GM12891 (cell line): ENCODE measurements at regions not wholly inside any gene's neighbourhood (a gene's known extent, or its start where the extent isn't known, plus 50 kb on each side); places are given as distances from the start of the nearest gene placed in this dataset.

Experiments used
- PAX5 ChIP-seq: IDR thresholded peaks from 2 replicates; pipeline ENCODE4 v1.6.1; 2011; ENCODE audit warnings: low read length, moderate library complexity, mild to moderate bottlenecking; ENCODE audit not compliant: insufficient read depth, severe bottlenecking
- POLR2A ChIP-seq: IDR thresholded peaks from 2 replicates; pipeline ENCODE4 v1.6.1; 2011; ENCODE audit warnings: low read depth, low read length, control low read depth
- POLR2AphosphoS5 ChIP-seq: IDR thresholded peaks from 2 replicates; pipeline ENCODE4 v1.6.1; 2011; ENCODE audit warnings: low read depth, low read length, control low read depth
- POU2F2 ChIP-seq: IDR thresholded peaks from 2 replicates; pipeline ENCODE4 v1.6.1; 2011; ENCODE audit warnings: low read depth, mild to moderate bottlenecking, control low read depth, low read length, moderate library complexity
- SPI1 ChIP-seq: IDR thresholded peaks from 2 replicates; pipeline ENCODE4 v1.6.1; 2011; ENCODE audit warnings: low read depth, low read length, control low read depth
- TAF1 ChIP-seq: IDR thresholded peaks from 2 replicates; pipeline ENCODE4 v1.6.1; 2011; ENCODE audit warnings: low read depth, low read length, control low read depth

DNA sequence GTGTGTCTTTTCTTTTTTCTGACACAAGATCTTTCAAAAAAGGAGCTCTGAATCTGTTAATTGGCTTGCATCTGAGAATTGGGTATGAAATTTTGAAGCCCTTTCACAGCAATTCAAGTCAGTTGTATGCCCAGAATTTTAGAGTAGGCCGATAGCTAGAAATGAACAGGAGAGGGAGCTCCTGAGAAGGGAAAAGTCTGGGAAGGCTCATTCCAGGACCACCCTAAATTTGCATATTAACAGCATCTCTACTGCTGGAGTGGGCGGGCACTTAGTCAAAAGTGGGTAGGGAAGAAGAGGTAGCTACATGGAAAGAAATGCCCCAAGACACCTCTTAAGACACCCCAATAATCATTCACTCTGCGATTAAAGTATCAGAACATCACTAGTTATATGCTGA is 928.3 kb downstream of the TBC1D32 start:
- TF ChIP-seq TAF1 (no peak), POU2F2 (no peak), POLR2AphosphoS5 (no peak), POLR2A (no peak), SPI1 (no peak), PAX5 (no peak)
